H1 (cell line): ENCODE measurements at regions not wholly inside any gene's neighbourhood (a gene's known extent, or its start where the extent isn't known, plus 50 kb on each side); places are given as distances from the start of the nearest gene placed in this dataset.

ENCODE experiments used
- CTCF ChIA-PET: fragments of 300-600 bp; sonication (Branson Sonifier 250); formaldehyde crosslinking; loops from one replicate; lab custom pipeline; 2021; ENCODE audit not compliant: partially characterized antibody; lab: Charles Lee
- POLR2A ChIA-PET: fragments of 300-600 bp; sonication (Branson Sonifier 250); formaldehyde crosslinking; loops from one replicate; lab custom pipeline; 2021; ENCODE audit warnings: inconsistent platforms; ENCODE audit not compliant: partially characterized antibody; lab: Charles Lee
- DNase-seq, 2 experiments: peaks; one replicate each; pipeline versions ENCODE4 v3.0.0 to v3.0.0-alpha.2; 2010 to 2022; ENCODE audit warnings: low spot score in 2 of 2, low read depth in 1 of 2, mixed read lengths in 1 of 2
- FAIRE-seq: peaks from 2 replicates; lab custom pipeline; 2011; peaks lifted over from hg19 to GRCh38; lab: Jason Lieb, UNC
- H2AFZ ChIP-seq: 2 replicates; pipeline ENCODE4 v1.8.1; 2012; ENCODE audit warnings: low read length, inconsistent platforms
- H2AK5ac ChIP-seq: 2 replicates; pipeline ENCODE4 v1.6.1; 2013; ENCODE audit warnings: low read depth, low read length
- H2BK120ac ChIP-seq: replicated peaks from 2 replicates; pipeline ENCODE3; 2013; ENCODE audit warnings: low read depth, low read length, inconsistent platforms
- H2BK12ac ChIP-seq: 2 replicates; pipeline ENCODE4 v1.6.1; 2013; ENCODE audit warnings: low read depth, low read length
- H2BK15ac ChIP-seq: 2 replicates; pipeline ENCODE4 v1.6.1; 2013; ENCODE audit warnings: low read length
- H2BK20ac ChIP-seq: 2 replicates; pipeline ENCODE4 v1.6.1; 2013; ENCODE audit warnings: low read length
- H2BK5ac ChIP-seq: 2 replicates; pipeline ENCODE4 v1.6.1; 2013; ENCODE audit warnings: low read depth, low read length
- H3K14ac ChIP-seq: 2 replicates; pipeline ENCODE4 v1.6.1; 2013; ENCODE audit warnings: inconsistent platforms; ENCODE audit not compliant: insufficient read length
- H3K18ac ChIP-seq: 2 replicates; pipeline ENCODE4 v1.6.1; 2013; ENCODE audit warnings: low read length; ENCODE audit errors: extremely low read depth
- H3K23ac ChIP-seq: 2 replicates; pipeline ENCODE4 v1.6.1; 2013; ENCODE audit warnings: inconsistent platforms; ENCODE audit not compliant: insufficient read length
- H3K23me2 ChIP-seq: 2 replicates; pipeline ENCODE4 v1.6.1; 2013; ENCODE audit warnings: low read depth, low read length
- H3K27ac ChIP-seq: 2 replicates; pipeline ENCODE4 v1.6.1; 2011; ENCODE audit warnings: low read depth, low read length, inconsistent platforms
- H3K27me3 ChIP-seq, 4 experiments: replicated peaks in 1 of 4; 1 replicate in 1 of 4; 2 replicates in 3 of 4; pipeline versions ENCODE4 v1.6.1 to v1.8.1; 2011 to 2013; ENCODE audit warnings: low read length in 3 of 4, mild to moderate bottlenecking in 3 of 4, inconsistent platforms in 2 of 4, mixed read lengths in 2 of 4, moderate library complexity in 1 of 4; ENCODE audit not compliant: control insufficient read depth in 3 of 4, insufficient read depth in 3 of 4; ENCODE audit errors: extremely low read depth in 1 of 4
- H3K36me3 ChIP-seq, 4 experiments: 2 replicates each; pipeline versions ENCODE4 v1.6.1 to v1.8.1; 2011 to 2013; ENCODE audit warnings: mild to moderate bottlenecking in 4 of 4, low read length in 3 of 4, moderate library complexity in 2 of 4, control low read depth in 1 of 4, inconsistent platforms in 1 of 4; ENCODE audit not compliant: insufficient read depth in 4 of 4, control insufficient read depth in 2 of 4
- H3K4ac ChIP-seq: replicated peaks from 2 replicates; pipeline ENCODE3; 2013; ENCODE audit warnings: low read length, low read depth, mixed read lengths, inconsistent platforms; ENCODE audit not compliant: insufficient read length
- H3K4me1 ChIP-seq, 4 experiments: replicated peaks in 1 of 4; 1 replicate in 1 of 4; 2 replicates in 3 of 4; pipeline versions ENCODE4 v1.6.1 to v1.8.1; 2011 to 2013; ENCODE audit warnings: low read length in 3 of 4, inconsistent platforms in 2 of 4, mixed read lengths in 1 of 4; ENCODE audit not compliant: insufficient read depth in 4 of 4, control insufficient read depth in 3 of 4
- H3K4me2 ChIP-seq, 2 experiments: 2 replicates each; pipeline versions ENCODE4 v1.6.1 to v1.8.1; 2011 to 2013; ENCODE audit warnings: low read depth in 2 of 2, low read length in 2 of 2, control low read depth in 1 of 2, inconsistent platforms in 1 of 2, mild to moderate bottlenecking in 1 of 2; ENCODE audit not compliant: insufficient read depth in 1 of 2
- H3K4me3 ChIP-seq, 4 experiments: fragments of 200-600, 300-600 bp in 1 of 4; sonication (generic), shearing (Covaris generic), sonication (Bioruptor Twin) in 1 of 4; 2 replicates each; pipeline versions ENCODE4 v1.5.1 to v1.8.1; 2011 to 2016; ENCODE audit warnings: low read length in 4 of 4, low read depth in 3 of 4, control low read depth in 2 of 4, inconsistent platforms in 2 of 4, mild to moderate bottlenecking in 2 of 4, mixed read lengths in 1 of 4, moderate library complexity in 1 of 4; ENCODE audit not compliant: insufficient read depth in 2 of 4; ENCODE audit errors: extremely low read depth in 1 of 4
- H3K56ac ChIP-seq: replicated peaks from 2 replicates; pipeline ENCODE3; 2013; ENCODE audit warnings: low read depth, mild to moderate bottlenecking, mixed read lengths, low read length, inconsistent platforms; ENCODE audit not compliant: insufficient read length
- H3K79me1 ChIP-seq: 2 replicates; pipeline ENCODE4 v1.6.1; 2013; ENCODE audit warnings: low read depth, low read length, control low read depth
- H3K79me2 ChIP-seq, 2 experiments: 2 replicates each; pipeline versions ENCODE4 v1.6.1 to v1.8.1; 2012 to 2013; ENCODE audit warnings: low read length in 2 of 2, mild to moderate bottlenecking in 2 of 2, inconsistent platforms in 1 of 2; ENCODE audit not compliant: insufficient read depth in 2 of 2, control insufficient read depth in 1 of 2
- H3K9ac ChIP-seq, 4 experiments: replicated peaks in 1 of 4; 1 replicate in 1 of 4; 2 replicates in 3 of 4; pipeline versions ENCODE4 v1.6.1 to v1.8.1; 2011 to 2013; ENCODE audit warnings: low read depth in 3 of 4, low read length in 3 of 4, control low read depth in 2 of 4, mild to moderate bottlenecking in 2 of 4, moderate library complexity in 2 of 4, inconsistent platforms in 1 of 4; ENCODE audit errors: extremely low read depth in 1 of 4
- H3K9me3 ChIP-seq, 2 experiments: 2 replicates each; pipeline versions ENCODE4 v1.6.1 to v1.8.1; 2012 to 2013; ENCODE audit warnings: mild to moderate bottlenecking in 2 of 2, moderate library complexity in 2 of 2, control low read depth in 1 of 2, inconsistent platforms in 1 of 2, low read depth in 1 of 2, low read length in 1 of 2, mixed read lengths in 1 of 2; ENCODE audit not compliant: insufficient read depth in 2 of 2
- H4K20me1 ChIP-seq, 2 experiments: replicated peaks in 1 of 2; 2 replicates each; pipeline versions ENCODE3 to v1.8.1; 2011 to 2013; ENCODE audit warnings: inconsistent platforms in 2 of 2, low read length in 2 of 2, mild to moderate bottlenecking in 1 of 2; ENCODE audit not compliant: insufficient read depth in 2 of 2, control insufficient read depth in 1 of 2
- H4K5ac ChIP-seq: 2 replicates; pipeline ENCODE4 v1.6.1; 2013; ENCODE audit warnings: low read length, low read depth, mixed read lengths, inconsistent platforms; ENCODE audit not compliant: insufficient read length
- H4K8ac ChIP-seq: 2 replicates; pipeline ENCODE4 v1.8.0; 2013; ENCODE audit warnings: mild to moderate bottlenecking, moderate library complexity, low read length, inconsistent platforms; ENCODE audit not compliant: insufficient read depth; ENCODE audit errors: extremely low read depth
- H4K91ac ChIP-seq: replicated peaks from 2 replicates; pipeline ENCODE3; 2013; ENCODE audit warnings: low read length, mixed read lengths, inconsistent platforms; ENCODE audit not compliant: insufficient read length
- FOSL1 ChIP-seq: IDR thresholded peaks from 2 replicates; pipeline ENCODE4 v1.6.1; 2011; ENCODE audit warnings: mild to moderate bottlenecking, low read depth, low read length, moderate library complexity; ENCODE audit not compliant: insufficient read depth
- HDAC6 ChIP-seq: IDR thresholded peaks from one replicate; pipeline ENCODE4 v1.7.1; 2012; ENCODE audit warnings: low read depth, mild to moderate bottlenecking, inconsistent platforms, low read length, moderate library complexity
- JUN ChIP-seq: IDR thresholded peaks from 2 replicates; pipeline ENCODE4 v1.6.1; 2011; ENCODE audit warnings: low read depth, mild to moderate bottlenecking, improper control_type of control experiment, low read length
- KDM5A ChIP-seq: fragments of 200-600 bp; IDR thresholded peaks from 2 replicates; pipeline ENCODE4 v1.7.1; 2012; ENCODE audit warnings: mild to moderate bottlenecking, low read length, inconsistent platforms, mixed read lengths
- RFX5 ChIP-seq: IDR thresholded peaks from 2 replicates; pipeline ENCODE4 v1.6.1; 2011; ENCODE audit warnings: low read depth, low read length, improper control_type of control experiment, borderline replicate concordance
- SIN3A ChIP-seq, 2 experiments: IDR thresholded peaks in 1 of 2; conservative IDR thresholded peaks in 1 of 2; 2 replicates each; pipeline ENCODE4 v1.6.1; 2011 to 2012; ENCODE audit warnings: low read length in 2 of 2, improper control_type of control experiment in 1 of 2, low read depth in 1 of 2, mild to moderate bottlenecking in 1 of 2
- TAF7 ChIP-seq: optimal IDR thresholded peaks from 2 replicates; pipeline ENCODE3; 2011; ENCODE audit warnings: low read depth, mild to moderate bottlenecking, inconsistent platforms, low read length, moderate library complexity, borderline replicate concordance
- TEAD4 ChIP-seq: IDR thresholded peaks from 2 replicates; pipeline ENCODE4 v1.6.1; 2012; ENCODE audit warnings: low read depth, low read length, inconsistent platforms, mixed read lengths

- Histone ChIP-seq H3K56ac (no peak overlapping the region), H2BK12ac (no peak overlapping the region), H2AK5ac (no peak overlapping the region), H3K4me3 (no peak overlapping the region), H3K36me3 (no peaks in the 10 kb centered on the region), H3K4me2 (no peak overlapping the region), H4K5ac (no peak overlapping the region), H2BK5ac (no peak overlapping the region), H3K27ac (no peak overlapping the region), H3K27me3 (no peaks in the 10 kb centered on the region), H3K23me2 (no peaks in the 10 kb centered on the region; the same call in 1 of the 2 replicates), H3K4me1 (no peaks in the 10 kb centered on the region), H2AFZ (no peak overlapping the region), H3K79me2 (no peaks in the 10 kb centered on the region), H3K18ac (no peak overlapping the region), H4K20me1 (no peaks in the 10 kb centered on the region), H3K79me1 (no peaks in the 10 kb centered on the region), H3K9me3 (peaks cover 11 to 15% of the 10 kb centered on the region in 2 experiments), H3K23ac (no peak overlapping the region), H2BK120ac (no peak overlapping the region), H2BK20ac (no peak overlapping the region), H2BK15ac (no peak overlapping the region), H4K8ac (no peak overlapping the region), H3K9ac (no peak overlapping the region), H4K91ac (no peak overlapping the region), H3K14ac (no peak overlapping the region), H3K4ac (no peak overlapping the region)
- CTCF ChIA-PET, result no interaction called here
- POLR2A ChIA-PET, result no interaction called here
- TF ChIP-seq JUN, result no peak
- no peak for TF ChIP-seq HDAC6
- no peak for TF ChIP-seq RFX5
- TF ChIP-seq TAF7, result no peak
- TF ChIP-seq FOSL1, result no peak
- no peak for TF ChIP-seq SIN3A (conservative IDR thresholded peaks at IDR 0.05 in 1 of 2, IDR thresholded peaks at IDR 0.05 in 1 of 2; ENCODE audit: low read depth in 1 of 2, low read length in 2 of 2)
- TF ChIP-seq TEAD4, result no peak
- no peak for TF ChIP-seq KDM5A
- FAIRE-seq (no peak), DNase-seq (no peak)
Measured at GRCh38 chr11:115056514-115056913, 378.2 kb downstream of the NXPE2 start.
